ENCODE measurements at regions not wholly inside any gene's neighbourhood (a gene's known extent, or its start where the extent isn't known, plus 50 kb on each side); places are given as distances from the start of the nearest gene placed in this dataset.
"Not testable (repeated sequence)": the region's sequence is repeated elsewhere in the genome, so short reads cannot be mapped to it uniquely, and the experiment has no call there.

- peak; percentile 33 for DNase-seq (ENCODE audit: low spot score)
Observed at GRCh38 chr10:118805146-118805545, 50.4 kb upstream of the CACUL1 start.

- peak; percentile 60 for DNase-seq (ENCODE audit: low spot score)
Observed at GRCh38 chr10:118807512-118808305, 52.9 kb upstream of the CACUL1 start.

DNA sequence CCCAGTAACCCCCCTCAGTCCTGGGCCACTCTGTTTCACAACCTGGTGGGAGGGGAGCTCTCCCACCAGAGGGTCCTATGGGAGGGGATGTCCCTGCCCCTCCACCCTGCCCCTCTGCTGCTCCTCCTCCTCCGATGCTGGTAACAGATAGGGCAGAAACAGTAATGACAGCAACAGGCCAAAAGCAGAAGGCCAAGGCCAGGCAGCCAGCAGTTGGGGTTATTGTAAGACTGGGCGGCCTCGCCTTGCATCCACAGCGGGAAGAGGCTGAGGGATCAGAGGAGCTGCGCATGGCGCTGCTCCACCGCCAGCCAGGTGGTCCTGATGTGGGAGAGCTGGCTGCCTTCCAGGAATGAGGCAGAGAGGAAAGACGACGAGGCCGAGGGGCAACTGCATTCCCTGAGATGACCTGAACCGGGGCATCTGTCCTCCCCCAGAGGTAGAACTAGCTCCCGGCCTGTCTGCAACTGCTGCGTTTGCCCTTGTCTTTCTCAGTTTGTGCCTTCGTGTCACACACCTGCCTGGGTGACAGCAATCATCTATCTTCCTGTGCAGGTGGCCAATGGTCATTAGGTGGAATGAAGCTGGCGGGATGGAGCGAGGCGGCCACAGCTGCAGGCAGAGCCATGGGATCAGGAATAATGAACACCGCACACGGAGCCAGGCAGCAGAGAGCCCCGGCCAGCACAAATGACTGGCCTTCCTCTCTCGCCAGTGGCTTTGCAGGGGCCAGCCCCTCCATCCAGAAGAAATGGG is 54.0 kb upstream of the CACUL1 start:
- DNase-seq (ENCODE audit: low spot score): peak; percentile 64

GRCh38 chr10:118809357-118810220 is 54.8 kb upstream of the CACUL1 start:
- DNase-seq (ENCODE audit: low spot score): peak; percentile 55

DNA sequence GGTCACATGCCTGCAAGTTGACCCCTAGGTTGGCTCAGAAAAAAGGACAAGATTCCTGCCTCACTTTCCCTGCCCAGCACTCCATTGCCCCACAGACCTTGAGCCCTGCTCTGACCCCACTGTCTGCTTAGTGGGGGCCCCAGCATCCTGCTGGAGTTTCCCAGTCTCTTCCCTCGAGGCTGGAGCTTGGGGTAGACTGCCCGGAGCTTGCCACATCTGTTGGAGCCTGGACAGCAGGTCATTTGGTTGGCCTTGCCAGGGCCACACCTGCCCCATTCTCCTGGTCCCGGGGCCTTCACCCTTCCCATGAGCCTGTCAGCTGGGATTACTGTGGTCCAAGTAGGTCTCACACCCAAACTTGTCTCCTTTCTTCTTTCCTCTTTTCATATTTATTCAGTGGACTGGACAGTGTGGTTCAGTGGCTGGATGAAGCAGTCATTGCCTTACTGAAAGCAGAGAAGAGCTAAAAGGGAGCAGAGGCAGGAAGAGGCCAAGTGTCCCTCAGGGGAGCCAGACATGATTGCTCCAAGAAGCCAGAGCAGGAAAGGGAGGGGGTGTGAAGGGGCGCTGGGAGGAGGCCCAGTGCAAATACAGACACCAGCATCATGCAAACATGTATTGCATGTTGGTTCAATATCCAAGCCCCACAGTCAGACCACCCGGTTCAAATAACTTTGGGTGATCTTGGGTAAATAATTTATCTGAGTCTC is 56.2 kb upstream of the CACUL1 start:
- peak; percentile 42 for DNase-seq (ENCODE audit: low spot score)

DNA sequence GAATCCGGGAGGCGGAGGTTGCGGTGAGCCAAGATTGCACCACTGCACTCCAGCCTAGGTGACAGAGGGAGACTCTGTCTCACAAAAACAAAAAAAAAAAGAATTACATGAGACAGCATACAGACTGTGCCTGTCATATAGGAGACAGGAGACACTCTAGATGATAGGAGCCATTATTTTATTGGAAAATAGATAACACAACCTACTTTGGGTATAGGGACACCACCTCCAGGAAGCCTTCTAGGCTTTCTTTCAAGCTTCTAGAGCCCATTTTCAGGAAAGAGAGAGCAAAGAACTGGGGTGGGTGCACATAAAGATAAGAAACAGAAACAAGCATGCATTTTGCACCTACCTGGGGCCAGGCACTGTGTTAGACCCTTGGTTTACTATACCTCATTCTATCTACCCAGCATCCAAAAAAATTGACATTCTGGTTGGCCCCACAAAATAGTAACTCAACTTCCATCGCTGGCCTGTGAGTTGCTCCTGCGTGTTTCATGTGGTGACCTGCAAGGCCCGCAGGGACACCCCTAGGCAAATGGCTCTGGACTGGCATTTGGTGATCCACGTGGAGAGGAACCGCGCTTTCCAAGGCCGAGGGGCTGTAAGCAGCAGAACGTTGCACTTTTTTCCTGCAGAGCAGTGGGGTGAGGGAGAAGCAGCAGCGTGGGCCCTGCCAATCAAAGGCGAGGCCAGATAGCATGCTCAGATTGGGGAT is 57.1 kb upstream of the CACUL1 start:
- DNase-seq (ENCODE audit: low spot score): peak; percentile 46

GRCh38 chr10:118812393-118812740 is 57.6 kb upstream of the CACUL1 start:
- no peak for DNase-seq (ENCODE audit: low spot score)

DNA sequence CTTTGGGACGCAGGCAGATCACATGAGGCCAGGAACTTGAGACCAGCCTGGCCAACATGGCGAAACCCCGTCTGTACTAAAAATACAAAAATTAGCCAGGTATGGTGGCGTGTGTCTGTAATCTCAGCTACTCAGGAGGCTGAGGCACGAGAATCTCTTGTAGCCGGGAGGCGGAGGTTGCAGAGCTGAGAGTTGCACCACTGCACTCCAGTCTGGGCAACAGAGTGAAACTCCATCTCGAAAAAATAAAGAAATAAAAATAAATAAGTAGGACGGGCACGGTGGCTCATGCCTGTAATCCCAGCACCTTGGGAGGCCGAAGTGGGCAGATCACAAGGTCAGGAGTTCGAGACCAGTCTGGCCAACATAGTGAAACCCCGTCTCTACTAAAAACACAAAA is 58.2 kb upstream of the CACUL1 start:
- DNase-seq (ENCODE audit: low spot score): not testable (repeated sequence)

DNA sequence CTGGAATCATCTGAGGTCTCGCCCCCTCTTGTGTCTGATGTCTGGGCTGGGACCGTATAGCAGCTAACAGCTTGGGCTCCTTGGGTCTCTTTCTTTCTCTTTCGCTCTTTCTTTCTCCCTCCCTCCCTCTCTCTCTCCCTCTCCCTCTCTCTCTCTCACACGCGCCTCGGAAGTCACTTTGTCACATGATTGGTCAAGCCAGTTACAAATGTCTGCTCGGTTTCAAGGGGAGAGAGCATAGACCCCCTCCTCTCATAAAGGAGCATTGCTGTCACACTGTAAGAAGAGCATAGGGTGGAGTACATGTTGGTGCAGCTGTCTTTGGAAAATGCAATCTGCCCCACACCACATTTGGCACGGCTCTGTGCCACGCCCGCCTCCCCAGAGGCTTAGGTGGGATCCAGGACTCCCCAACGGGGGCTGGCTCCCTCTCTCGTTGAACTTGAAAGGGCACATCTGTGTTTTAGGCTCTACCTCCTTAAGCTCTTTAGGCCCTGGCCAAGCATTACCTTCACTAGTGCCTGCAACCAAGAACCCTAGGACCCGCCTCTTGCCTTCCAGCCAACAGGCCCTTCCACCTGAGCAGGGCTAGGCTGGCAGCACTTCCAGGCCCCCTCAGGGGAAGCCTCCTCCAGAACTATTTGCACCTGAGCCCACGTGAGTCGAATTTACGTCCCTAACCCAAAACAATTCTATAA is 61.9 kb upstream of the CACUL1 start:
- no peak for DNase-seq (ENCODE audit: low spot score)

DNA sequence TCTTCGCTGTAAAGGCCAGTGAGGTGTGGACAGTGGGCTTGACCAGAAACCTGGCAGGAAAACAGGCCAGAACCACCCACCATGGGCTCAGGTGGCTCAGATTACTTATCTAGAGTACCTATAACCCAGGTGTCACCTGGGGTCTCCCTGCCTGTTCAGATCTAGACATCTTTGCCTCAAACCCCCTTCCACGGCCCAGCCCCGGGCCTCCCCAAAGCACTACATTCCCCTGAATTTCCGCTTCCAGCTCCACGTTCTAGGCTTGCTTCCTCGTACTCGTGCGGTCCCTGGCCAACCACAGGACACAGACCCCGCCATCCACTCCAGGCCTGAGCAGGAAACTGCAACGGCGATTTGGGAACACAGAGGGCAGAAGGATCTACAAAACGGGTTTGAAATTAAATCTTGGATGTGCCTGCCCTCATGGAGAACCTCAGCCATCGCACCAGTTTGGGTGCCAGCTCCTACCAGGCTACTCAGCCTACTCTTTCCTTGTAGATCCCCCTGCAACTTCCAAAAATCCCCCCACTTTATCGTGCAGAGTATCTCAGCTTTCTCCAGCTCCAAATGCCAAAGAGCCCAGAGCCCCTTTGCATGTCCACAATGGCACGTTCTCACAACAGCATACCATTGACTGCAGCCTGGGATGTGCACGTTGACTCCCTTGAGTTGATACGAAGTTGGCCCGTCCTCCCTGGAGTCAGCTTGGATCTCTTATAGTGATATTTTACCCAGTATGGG is 62.7 kb upstream of the CACUL1 start:
- DNase-seq (ENCODE audit: low spot score): no peak

DNA sequence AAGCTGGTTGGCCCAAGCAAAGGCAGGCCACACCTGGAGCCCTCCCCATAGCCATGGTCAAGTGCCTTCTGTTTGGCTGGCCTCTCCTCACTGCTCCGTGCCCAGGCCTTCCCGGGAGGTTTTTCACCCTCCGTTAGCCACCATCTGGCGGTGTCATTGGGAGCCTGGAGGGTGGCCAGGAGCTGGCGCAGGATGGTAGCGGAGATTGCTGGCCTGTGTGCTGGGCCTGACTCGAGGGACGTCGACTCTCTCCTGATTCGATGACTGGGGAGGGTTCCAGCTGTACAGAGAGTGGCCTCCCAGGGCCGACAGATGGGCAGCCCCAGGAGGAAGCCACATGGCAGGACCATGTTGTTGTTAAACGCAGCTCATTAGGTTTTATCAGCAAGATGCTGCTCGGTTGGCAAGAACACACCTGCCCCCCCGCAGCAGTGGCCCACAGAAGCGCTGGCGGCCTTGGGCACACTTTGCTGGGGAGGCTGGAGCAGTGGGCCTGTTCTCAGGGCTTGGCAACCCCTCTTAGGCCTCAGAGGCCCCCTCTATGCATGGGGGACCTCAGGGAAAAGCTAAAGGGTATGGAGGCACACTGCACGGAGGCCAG is 64.0 kb upstream of the CACUL1 start:
- no peak for DNase-seq (ENCODE audit: low spot score)

DNA sequence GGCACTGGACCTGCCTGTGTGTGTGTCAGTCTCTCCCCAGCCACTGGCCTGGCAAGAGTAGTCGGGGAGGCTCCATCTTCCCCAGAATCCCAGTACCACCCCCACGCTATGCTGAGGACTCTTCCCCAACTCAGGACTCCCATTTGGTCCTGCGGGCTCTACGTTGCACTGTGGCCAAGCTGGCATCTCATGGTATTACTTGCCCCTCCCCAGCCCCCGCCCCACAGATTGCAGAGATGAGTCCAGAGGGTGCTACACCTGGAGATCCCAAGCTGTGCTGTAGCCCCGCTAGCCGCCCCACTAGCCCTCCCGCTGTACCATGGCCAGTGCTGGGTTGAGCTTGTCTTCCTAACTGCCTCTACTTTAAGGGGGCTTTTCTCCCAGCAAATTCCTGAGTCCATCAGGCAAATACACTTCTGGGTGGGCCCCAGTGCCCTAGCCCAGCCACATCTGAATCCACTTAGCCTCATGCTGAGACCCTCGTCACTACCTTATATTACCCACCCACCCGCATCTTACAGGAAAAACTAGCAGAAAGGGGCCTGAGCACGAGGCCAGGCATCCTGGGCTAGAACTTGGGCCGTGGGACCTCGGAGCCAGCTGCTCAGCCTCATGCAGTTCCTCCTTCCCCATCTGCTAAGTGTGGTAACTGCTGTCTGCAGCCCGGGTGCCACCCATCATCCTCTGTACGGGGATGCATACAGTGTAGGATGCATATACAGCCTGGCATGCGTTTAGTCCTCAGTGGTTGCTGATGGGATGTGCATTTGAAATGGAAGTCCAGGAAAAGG is 65.8 kb upstream of the CACUL1 start:
- no peak for DNase-seq (ENCODE audit: low spot score)

GRCh38 chr10:118823256-118823907 is 68.6 kb upstream of the CACUL1 start:
- no peak for DNase-seq (ENCODE audit: low spot score)

DNA sequence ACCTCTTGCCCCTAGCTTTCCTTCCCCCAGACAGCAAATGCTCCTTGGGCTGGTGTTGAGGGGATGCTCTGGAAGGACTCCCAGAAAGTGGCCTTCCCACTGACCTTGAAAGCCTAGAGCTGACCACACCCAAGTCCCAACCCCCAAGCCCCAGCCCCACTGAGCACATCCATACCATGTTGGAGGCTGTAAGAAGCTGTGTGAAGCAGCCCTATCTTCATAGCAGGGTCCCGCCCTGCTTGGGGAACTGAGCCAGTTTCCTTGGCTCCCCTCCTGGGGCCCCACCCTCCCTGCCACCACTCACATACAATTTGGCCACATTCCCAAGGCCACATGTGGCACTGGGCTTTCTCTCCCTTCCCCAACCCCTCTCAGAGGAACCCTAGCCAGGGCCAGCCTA is 72.3 kb upstream of the CACUL1 start:
- no peak for DNase-seq (ENCODE audit: low spot score)

DNA sequence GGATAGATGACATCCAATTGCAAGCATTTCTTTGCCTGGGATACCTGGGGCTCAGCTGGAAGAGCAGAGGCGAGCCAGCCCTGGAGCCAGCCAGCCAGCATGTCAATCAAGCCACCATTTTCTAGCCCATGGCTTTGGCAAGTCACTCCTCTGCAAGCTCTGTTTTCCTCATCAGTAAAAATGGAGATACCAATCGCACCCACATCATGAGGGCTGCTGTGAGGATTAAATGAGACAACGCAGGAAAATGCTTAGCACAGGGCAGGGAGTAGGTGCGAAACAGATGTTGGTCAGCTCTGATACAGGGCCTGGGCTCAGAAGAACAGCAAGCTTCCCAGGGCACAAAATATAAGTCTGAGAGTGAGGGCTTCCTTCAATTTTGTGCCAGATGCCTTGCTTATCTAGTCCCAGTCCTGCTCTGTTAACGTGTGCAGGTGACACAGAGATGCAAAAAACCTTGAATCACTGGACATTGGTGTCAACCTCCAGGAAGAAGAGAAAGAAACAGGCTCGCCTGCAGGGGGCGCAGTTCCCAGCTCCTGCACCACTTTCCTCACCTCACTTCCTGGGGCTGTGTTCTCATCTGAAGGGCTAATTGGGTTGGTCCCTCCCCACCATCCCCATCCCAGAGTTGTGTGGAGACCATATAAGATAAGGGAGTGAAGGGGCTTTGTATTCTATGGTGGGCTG is 72.8 kb upstream of the CACUL1 start:
- DNase-seq (ENCODE audit: low spot score): peak; percentile 34

GRCh38 chr10:118832241-118832651 is 77.5 kb upstream of the CACUL1 start:
- no peak for DNase-seq (ENCODE audit: low spot score)

GRCh38 chr10:118834370-118834769 is 79.6 kb upstream of the CACUL1 start:
- DNase-seq (ENCODE audit: low spot score): not testable (repeated sequence)
